Hematopoietic multipotent progenitor cell treated with erythropoietin and hydrocortisone succinate and interleukin-3 and kit ligand, for 4 days (in vitro differentiated cells): ENCODE measurements at regions not wholly inside any gene's neighbourhood (a gene's known extent, or its start where the extent isn't known, plus 50 kb on each side); places are given as distances from the start of the nearest gene placed in this dataset.
A peak's percentile ranks its signal among the peaks of the same experiment; 100 is the strongest.
"Not testable (repeated sequence)": the region's sequence is repeated elsewhere in the genome, so short reads cannot be mapped to it uniquely, and the experiment has no call there.

Experiments
- DNase-seq: peaks from one replicate; pipeline ENCODE4 v3.0.0-alpha.2; 2015

DNA sequence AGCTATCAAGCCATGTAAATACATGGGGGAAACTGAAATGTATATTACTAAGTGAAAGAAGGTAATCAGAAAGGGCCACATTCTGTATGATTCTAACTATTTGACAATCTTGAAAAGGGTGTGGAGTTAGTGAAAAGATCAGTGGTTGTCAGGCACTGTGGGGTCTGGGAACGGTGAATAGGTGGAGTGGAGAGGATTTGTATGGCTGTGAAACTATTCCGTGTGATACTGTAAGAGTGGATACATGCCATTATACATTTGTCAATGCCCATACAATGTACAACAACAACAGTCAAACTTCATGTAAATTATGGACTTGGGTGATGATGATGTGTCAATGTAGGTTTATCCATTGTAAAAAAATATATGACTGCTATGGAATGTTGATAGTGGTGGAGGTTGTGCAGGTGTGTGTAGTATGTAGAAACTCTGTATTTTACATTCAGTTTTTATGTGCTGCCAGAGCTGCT lies 1116.2 kb downstream of the SUCLG1 start:
- DNase-seq = peak; percentile 46

DNA sequence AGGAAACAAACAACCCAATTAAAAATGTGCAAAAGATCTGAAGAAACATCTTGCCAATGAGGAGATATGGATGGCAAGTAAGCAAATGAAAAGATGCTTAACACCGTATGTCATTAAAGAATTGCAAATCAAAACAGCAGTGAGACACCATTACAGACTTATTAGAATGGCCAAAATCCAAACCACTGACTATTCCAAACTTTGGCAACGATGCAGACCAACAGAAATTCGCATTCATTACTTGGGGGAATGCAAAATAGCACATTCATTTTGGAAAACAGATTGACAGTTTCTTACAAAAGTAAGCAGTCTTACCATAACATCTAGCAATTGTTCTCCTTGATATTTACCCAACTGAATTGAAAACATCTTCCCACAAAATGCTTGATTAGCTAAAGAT lies 1118.7 kb downstream of the SUCLG1 start:
- DNase-seq = peak; percentile 60

DNA sequence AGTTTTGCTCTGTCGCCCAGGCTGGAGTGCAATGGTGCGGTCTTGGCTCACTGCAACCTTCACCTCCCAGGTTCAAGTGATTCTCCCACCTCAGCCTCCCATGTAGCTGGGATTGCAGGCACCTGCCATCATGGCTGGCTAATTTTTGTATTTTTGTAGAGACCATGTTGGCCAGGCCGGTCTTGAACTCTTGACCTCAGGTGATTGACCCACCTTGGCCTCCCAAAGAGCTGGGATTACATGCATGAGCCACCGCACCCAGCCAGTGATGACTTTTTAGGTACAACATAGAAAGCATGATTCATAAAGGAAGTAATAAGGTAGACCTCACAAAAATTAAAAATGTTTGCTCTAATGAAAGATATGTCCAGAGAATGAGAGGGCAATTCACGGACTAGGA lies 1119.1 kb downstream of the SUCLG1 start:
- DNase-seq = peak; percentile 0

DNA sequence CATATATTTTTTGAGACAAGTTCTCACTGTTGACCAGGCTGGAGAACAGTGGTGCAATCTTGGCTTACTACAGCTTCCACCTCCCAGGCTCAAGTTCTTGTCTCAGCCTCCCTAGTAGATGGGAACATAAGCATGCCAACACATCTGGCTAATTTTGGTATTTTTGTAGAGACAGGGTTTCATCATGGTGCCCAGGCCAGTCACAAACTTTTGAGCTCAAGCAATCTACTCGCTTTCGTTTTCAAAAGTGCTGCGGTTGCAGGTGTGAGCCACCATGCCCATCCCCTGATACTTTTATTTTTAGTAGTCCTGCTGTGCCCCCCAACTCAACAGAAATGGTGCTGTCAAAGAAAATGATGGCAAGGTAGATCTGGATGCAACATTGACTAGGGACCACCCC lies 1127.3 kb downstream of the SUCLG1 start:
- no peak for DNase-seq

DNA sequence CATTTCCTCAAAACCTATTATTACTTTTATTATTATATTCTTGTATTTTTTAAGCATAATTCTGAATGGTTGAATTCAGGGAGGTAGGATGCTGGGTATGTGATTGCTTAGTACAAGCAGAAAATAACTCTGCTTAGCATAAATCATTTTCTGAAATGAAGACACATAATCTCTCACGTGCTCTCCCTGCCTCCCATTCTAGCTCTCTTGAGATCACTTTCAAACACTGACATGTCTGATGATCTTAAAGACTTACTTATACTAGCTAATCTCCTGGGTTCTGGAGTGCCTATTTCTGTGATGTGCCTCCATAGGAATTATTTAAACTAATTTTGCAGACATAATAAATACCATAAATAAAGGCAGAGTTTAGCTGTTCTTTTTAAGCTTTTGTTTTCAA lies 1136.0 kb downstream of the SUCLG1 start:
- no peak for DNase-seq

DNA sequence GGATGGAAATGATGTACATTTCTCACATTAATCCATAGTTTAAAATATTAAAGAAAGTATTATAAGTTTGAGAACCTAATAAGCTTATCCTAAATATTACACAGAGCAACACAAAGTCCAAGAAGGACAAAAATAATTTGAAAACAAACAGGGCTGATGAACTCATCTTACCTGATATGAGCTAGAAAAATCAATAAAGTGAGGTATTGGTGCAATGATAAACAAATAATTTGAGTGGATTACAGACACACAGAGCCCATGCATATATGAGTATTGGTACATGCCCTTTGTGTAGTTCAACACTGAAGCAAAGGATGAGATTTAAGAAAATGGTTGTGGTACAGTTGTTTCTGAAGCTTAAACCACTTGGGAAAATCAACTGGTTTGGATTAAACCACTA lies 1139.0 kb downstream of the SUCLG1 start:
- DNase-seq = no peak

DNA sequence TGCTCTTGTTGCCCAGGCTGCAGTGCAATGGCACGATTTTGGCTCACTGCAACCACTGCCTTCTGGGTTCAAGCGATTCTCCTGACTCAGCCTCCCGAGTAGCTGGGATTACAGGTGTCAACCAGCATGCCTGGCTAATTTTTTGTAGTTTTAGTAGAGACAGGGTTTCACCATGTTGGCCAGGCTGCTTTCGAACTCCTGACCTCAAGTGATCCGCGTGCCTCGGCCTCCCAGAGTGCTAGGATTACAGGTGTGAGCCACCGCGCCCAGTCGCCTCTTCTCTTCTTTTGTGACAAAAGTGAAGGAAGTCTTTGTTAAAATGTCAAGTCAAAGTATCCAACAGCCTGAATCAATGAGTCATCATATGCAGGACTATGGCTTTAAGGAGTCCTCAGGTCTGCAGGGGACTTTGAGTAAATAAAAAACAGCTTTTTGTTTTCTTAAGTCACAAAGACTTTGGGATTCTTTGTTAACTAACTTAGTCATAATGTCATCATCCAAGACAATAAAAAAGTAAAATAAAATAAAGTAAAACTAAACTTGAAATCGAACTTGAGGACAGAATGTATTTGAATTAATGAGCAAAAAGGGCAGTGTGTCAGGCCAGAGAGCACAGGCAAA lies 1153.2 kb downstream of the SUCLG1 start:
- DNase-seq = no peak

DNA sequence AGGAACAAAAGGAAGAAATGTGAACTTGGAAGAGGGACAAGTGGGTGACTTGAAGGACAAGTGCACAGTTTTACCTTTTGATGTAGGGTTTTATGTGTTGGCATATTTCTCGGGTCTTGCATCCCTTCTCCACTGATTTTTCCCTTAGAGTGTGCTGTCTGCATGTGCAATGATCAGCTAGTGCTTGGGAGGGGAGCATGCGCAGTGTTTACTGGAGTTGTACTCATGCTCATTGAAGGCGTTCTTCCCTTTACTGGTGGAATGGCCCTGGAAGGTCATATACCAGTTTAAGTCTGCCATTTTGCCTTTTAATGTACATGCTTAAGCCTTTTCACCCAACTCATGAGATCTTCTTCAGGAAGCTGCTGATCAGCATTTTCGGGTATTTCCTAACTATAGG lies 1168.0 kb downstream of the SUCLG1 start:
- DNase-seq = no peak

DNA sequence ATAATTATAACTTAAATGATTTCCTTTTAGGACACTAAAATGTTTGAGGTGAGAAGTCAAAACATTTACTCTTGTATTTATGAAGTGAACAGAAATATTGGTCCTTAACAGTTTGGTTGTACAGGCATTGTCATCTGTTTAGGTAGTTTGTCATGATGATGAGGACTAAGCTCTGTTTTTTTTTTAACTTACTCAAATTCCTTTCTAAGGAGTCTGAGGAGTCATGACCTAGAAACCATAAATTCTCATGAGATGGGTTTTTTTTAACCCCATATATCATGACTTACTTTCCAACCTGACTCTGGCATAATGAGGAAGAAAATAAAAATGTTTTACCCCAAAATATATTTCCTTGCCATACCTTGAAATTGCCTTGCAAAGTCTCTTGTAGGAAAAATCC lies 1176.2 kb downstream of the SUCLG1 start:
- no peak for DNase-seq

DNA sequence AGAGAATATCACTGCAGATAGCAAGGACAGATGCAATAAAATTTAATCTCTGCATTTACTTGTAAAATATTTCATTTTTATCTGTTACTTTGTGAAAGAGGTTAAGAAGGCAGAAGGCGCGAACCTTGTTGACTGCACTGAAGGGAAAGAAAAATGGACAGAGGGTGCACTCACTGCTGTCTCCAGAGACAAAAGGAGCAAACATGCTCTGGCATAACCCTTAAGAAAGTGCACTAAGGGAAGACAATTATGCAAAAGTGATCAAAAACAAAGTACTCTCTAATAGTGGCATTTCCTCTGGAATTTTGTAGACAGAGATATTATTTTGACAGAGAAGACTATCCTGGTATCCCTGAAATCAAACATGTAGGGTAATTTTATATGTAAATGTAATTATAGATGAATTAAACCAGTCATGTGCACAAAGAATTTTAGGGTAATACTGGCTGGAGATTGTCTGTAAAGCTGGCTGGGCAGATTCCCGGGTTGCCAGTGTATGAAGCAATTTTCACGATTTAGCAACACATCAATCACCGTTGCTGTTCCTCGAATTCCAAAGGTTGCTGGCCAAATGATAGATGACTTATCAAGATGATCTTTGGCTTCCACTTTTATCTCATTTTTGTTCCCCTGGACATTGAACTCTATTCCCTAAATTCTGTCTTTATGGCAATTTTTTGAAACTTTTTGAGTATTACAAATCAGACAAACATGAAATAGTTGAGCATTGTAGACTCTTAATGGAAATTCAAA lies 1176.9 kb downstream of the SUCLG1 start:
- DNase-seq = no peak

DNA sequence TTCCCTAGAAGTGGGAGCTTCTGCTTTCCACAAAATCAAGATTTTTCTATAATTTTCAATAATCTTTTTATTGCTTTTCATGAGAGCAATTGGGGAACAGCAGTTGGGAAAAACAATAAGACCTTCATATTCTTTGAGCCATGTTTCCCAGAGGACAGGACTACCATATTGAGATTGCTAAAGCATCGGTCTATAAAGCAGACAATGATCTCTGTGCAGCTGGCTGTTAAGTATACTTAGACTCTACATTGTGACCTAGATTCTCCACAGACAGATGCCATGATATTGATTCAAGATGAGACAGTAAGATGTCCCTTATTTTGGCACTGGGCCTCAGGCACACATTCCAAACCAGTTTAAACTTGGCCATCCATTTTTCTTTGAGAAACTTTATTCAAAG lies 1178.7 kb downstream of the SUCLG1 start:
- DNase-seq = no peak

DNA sequence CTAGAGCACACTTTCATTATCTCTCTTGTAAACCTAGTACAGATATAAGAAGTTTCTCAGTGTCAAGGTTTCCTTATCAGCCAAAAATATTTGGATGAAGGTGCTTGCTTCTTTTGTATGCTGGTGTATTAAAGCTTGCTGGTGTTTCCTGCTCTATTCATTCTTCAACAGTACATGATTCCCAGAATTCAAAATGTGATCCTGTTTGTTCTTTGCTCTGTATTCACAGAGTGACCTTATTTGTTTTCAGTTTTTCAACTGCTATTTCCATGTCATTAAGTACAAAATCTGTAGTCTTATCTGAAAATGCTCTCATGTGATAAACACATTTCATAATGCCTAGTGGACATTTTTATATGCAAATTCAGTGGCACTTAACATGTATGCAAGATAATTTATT lies 1185.8 kb downstream of the SUCLG1 start:
- DNase-seq = no peak

DNA sequence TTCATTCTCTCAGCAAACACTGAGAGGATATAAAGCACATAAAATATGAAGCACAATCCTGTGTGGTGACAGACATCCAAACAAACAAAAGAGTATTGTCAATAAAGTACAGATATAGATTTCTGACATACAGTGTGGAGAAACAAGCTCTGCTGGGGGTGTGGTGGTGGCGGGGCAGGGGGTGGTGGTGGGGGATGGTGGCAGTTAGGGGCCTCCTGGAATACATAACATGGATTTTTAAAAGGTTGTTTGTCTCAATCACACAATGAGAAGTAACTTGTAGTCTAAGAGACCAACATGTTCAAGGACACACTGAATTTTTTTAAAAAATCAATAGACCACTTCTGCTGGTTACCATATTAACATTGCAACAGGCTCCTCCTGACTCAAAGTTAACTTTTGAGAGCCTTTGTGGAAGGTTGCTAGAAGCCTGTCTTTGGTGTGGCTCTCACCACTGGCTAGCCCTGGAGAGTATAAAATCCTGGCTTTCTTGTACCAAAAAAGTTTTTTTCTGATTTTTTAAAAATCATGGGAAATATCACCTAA lies 1197.4 kb downstream of the SUCLG1 start:
- no peak for DNase-seq

DNA sequence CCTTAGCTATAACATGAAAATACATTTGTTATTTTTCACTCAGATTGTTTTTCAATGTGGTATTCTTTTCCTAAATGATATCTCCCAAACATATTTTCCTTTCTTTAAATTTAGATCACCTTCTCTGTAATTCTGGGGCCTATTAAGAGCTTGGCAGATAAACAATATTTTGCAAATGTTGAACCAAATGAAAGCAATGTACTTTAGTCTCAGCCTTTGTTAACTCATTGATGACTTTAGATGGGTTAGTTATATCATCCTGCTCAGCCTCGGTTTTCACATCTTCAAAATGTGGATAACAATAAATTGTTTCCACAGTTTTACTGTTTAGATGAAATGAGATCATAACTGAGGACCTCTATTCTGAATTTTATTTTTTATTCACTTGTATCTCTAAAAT lies 1205.2 kb downstream of the SUCLG1 start:
- no peak for DNase-seq

DNA sequence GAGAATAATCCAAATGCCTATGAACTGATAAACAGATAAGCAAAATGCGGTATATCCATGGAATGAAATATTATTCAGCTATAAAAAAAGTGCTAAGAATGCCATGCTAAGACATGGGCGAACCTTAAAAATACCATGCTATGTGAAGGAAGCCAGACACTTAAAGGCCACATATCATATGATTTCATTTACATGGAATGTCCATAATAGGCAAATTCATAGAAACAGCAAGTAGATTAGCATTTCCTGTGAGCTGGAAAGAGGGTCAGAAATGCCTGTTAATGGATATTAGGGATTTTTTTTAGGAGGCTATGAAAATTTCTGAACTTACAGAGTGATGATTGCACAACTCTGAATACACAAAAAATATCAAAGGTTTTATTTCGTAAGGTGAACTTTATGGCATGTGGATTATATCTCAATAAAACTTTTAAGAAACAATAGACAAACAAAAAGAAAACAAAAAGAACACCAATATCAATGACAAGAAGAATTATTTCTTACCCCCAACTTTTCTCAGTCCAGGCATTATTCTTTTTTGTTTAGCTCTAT lies 1207.7 kb downstream of the SUCLG1 start:
- no peak for DNase-seq

DNA sequence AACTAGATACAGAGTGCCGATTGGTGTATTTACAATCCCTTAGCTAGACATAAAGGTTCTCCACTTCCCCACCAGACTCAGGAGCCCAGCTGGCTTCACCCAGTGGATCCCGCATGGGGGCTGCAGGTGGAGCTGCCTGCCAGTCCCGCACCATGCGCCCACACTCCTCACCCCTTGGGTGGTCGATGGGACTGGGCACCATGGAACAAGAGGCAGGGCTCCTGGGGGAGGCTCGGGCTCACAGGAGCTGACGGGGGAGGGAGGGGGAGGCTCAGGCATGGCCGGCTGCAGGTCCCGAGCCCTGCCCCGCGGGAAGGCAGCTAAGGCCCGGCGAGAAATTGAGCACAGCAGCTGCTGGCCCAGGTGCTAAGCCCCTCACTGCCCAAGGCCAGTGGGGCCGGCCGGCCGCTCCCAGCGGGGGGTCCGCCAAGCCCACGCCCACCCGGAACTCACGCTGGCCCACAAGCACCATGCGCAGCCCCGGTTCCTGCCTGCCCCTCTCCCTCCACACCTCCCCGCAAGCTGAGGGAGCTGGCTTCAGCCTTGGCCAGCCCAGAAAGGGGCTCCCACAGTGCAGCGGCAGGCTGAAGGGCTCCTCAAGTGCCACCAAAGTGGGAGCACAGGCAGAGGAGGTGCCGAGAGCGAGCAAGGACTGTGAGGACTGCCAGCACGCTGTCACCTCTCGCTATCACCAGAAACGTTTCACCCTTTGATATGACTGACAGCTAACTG lies 1213.1 kb downstream of the SUCLG1 start:
- DNase-seq = not testable (repeated sequence)

DNA sequence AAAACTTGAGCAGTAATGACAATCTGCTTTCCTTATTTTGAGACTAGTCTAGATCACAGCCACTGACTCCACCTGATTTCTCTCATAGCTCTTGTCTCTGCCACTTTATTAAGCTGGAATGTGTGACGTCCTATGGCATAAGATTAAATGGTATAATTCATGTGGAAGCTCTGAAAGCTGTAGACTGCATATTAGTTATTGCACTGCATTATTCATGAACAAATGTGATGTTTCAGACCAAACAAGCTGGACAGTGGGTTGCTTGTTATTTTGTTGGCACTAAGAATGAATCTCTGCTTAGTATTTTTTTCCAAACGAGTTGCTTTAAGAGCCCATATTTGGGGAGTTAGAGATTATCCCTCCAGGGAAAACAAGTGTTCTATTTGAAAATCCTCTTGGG lies 1218.5 kb downstream of the SUCLG1 start:
- no peak for DNase-seq

DNA sequence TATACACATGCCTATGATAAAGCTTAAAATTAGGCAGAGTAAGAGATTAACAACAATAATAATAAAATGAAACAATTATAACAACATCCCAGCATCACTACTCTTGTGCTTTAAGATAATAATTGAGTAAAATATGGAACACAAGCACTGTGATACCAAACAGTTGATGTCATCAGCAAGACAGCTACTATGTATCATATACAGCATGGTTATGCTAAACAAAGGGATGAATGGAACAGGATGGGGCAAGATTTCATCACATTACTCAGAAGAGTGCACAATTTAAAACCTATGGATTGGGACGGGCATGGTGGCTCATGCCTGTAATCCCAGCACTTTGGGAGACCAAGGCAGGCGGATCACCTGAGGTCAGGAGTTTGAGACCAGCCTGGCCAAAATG lies 1221.0 kb downstream of the SUCLG1 start:
- DNase-seq = no peak

DNA sequence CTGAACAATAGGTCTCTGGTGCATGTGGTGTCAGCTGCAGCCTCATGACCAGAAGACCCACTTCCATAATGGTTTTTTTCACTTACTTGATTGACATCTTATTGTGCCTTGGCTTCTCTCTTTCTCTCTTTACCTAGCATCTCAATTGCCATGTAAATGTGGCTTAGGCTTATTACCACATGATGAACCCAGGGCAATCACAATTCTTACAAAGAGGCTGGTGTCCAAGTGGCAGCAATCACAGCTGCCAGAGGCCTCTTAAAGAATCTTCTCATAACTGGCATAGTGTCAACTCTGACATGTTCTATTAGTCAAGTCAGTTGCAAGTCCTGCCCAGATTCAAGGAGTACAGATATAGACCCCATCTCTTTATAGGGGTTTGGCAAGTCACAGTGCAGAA lies 1224.8 kb downstream of the SUCLG1 start:
- DNase-seq = no peak

DNA sequence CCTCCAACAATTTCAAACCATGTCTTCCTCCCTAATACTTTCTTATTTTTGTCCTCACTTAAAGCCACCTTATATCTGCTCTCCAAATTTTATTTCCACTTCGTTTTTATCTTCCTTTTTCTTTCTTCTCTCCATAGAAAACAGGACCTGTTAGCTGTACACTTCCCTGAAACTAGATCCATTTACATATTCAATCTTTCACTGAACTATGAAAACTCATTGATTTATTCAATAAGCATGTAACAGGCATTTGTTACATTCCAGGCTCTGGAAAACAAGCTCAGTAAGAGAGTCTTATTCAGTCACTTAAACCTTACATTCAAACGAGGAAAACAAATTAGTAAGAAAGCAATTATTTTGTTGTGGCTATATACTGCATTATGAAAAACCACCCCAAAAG lies 1225.3 kb downstream of the SUCLG1 start:
- DNase-seq = no peak

DNA sequence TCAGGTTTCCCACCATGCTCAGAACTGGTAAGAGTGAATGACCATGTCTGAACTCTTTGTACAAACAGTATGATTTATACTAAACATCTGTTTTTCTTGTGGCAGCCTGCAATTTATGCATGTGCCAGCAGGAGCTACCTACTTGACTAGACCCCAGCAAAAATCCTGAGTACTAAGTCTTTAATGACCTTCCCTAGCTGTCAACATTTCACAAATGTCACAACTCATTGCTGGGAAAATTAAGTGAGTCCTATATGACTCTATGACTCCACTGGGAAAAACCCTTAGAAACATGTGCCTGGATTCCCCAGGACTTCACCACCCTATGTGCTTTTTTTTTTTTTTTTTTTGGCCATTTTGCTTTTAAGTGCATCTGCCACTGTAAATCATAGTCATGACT lies 1225.8 kb downstream of the SUCLG1 start:
- DNase-seq = no peak

DNA sequence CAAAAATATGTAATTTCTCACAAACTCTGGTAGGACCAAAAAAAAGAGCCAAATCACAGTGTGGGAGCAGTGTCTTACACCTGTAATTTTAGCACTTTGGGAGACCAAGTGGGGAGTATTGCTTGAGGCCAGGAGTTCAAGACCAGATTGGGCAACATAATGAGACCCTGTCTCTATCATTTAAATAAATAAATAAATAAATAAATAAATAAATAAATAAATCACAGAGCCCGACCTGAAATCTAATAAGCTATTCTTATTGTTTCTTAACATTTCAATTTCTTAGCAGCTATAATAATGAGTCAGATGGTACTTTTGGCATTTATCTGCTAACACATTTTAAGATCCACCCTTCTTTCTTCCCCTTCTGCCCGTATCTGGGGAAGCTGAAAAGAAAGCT lies 1229.6 kb downstream of the SUCLG1 start:
- no peak for DNase-seq

DNA sequence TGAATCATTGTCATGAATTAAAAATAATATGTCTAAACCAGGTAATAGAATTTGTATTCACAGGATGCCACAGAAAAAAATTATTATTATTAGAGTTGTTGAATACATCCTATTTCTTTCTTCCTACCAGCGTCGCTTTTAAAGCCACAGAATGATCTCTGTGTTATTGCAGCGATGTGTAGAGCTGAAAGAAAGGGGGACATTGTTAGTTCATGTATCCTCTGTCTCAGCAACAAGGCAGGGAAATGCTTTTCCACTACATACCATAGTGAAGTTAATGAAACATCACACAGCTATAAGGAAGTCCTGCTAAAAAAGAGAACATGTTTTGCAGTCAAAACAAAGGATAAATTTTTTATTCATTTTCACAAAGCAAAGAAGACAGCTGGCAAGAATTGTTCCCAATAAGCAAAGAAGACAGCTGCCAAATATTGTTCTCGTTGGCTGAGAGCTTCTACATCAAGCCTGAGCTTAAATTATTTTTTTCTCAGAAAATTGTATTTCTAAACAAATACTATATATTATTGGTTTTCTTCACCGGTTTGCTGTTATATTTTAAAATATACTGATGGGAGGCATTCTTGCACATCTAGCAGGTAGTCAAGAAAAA lies 1234.4 kb downstream of the SUCLG1 start:
- no peak for DNase-seq
